Mesendoderm (in vitro differentiated cells): ENCODE measurements at regions not wholly inside any gene's neighbourhood (a gene's known extent, or its start where the extent isn't known, plus 50 kb on each side); places are given as distances from the start of the nearest gene placed in this dataset.

Experiments
- DNase-seq: peaks from one replicate; pipeline ENCODE4 v3.0.0; 2013
- H2AK5ac ChIP-seq: 2 replicates; pipeline ENCODE4 v1.6.1; 2013; ENCODE audit warnings: low read length, inconsistent platforms
- H2BK120ac ChIP-seq: 2 replicates; pipeline ENCODE4 v1.6.1; 2013; ENCODE audit warnings: low read depth, mild to moderate bottlenecking, low read length, moderate library complexity, mixed read lengths
- H2BK15ac ChIP-seq: replicated peaks from 2 replicates; pipeline ENCODE4 v1.6.1; 2013; ENCODE audit warnings: low read depth, mild to moderate bottlenecking, moderate library complexity
- H2BK5ac ChIP-seq: 2 replicates; pipeline ENCODE4 v1.6.1; 2013; ENCODE audit warnings: low read length, inconsistent platforms
- H3K18ac ChIP-seq: 2 replicates; pipeline ENCODE4 v1.6.1; 2013; ENCODE audit warnings: mild to moderate bottlenecking, low read length, mixed read lengths
- H3K23ac ChIP-seq: one replicate; pipeline ENCODE4 v1.6.1; 2013; ENCODE audit warnings: low read length
- H3K27ac ChIP-seq: 2 replicates; pipeline ENCODE4 v1.5.1; 2013; ENCODE audit warnings: low read depth, mild to moderate bottlenecking, inconsistent platforms, low read length, moderate library complexity
- H3K27me3 ChIP-seq: 2 replicates; pipeline ENCODE4 v1.6.1; 2013; ENCODE audit warnings: low read length, control low read depth, mild to moderate bottlenecking, inconsistent platforms; ENCODE audit not compliant: insufficient read depth, poor library complexity
- H3K36me3 ChIP-seq: 2 replicates; pipeline ENCODE4 v1.6.1; 2013; ENCODE audit warnings: low read length, inconsistent platforms; ENCODE audit not compliant: control insufficient read depth, insufficient read depth
- H3K4ac ChIP-seq: one replicate; pipeline ENCODE4 v1.6.1; 2013; ENCODE audit warnings: low read depth, mild to moderate bottlenecking, low read length, moderate library complexity
- H3K4me1 ChIP-seq: 2 replicates; pipeline ENCODE4 v1.6.1; 2013; ENCODE audit warnings: low read depth, low read length, inconsistent platforms; ENCODE audit not compliant: control insufficient read depth
- H3K4me2 ChIP-seq: 2 replicates; pipeline ENCODE4 v1.6.1; 2013; ENCODE audit warnings: low read length
- H3K4me3 ChIP-seq: 2 replicates; pipeline ENCODE4 v1.5.1; 2013; ENCODE audit warnings: mild to moderate bottlenecking, low read length
- H3K56ac ChIP-seq: one replicate; pipeline ENCODE4 v1.6.1; 2013; ENCODE audit warnings: low read length
- H3K79me1 ChIP-seq: 2 replicates; pipeline ENCODE4 v1.6.1; 2013; ENCODE audit warnings: low read length, inconsistent platforms
- H3K79me2 ChIP-seq: 2 replicates; pipeline ENCODE4 v1.6.1; 2013; ENCODE audit warnings: mild to moderate bottlenecking, low read length; ENCODE audit not compliant: control insufficient read depth, insufficient read depth
- H3K9ac ChIP-seq: 2 replicates; pipeline ENCODE4 v1.6.1; 2013; ENCODE audit warnings: low read length, inconsistent platforms
- H4K5ac ChIP-seq: one replicate; pipeline ENCODE4 v1.6.1; 2013; ENCODE audit warnings: low read length
- H4K8ac ChIP-seq: one replicate; pipeline ENCODE4 v1.6.1; 2013; ENCODE audit warnings: low read depth, mild to moderate bottlenecking, control low read depth, low read length, moderate library complexity
- WGBS: extraction: QIAGEN DNeasy Blood & Tissue Kit; methylation state at CpG from one replicate; pipeline ENCODE4 v1.1.7; 2013; ENCODE audit warnings: low lambda C conversion rate, missing lambda C conversion rate; ENCODE audit not compliant: insufficient coverage; ENCODE audit errors: extremely low coverage; 5-methylcytosine and 5-hydroxymethylcytosine counted together

- Histone ChIP-seq H2BK120ac (no peak overlapping the region), H4K5ac (no peak overlapping the region), H3K79me1 (no peaks in the 10 kb centered on the region), H3K23ac (no peak overlapping the region), H3K9ac (no peak overlapping the region), H3K18ac (no peak overlapping the region), H3K4ac (no peak overlapping the region), H2AK5ac (no peak overlapping the region), H2BK15ac (no peak overlapping the region), H3K4me2 (no peak overlapping the region), H2BK5ac (no peak overlapping the region), H3K4me3 (no peak overlapping the region), H3K36me3 (no peaks in the 10 kb centered on the region), H3K27ac (no peak overlapping the region), H3K79me2 (no peaks in the 10 kb centered on the region), H3K4me1 (no peaks in the 10 kb centered on the region), H4K8ac (no peak overlapping the region), H3K27me3 (peaks cover 6% of the 10 kb centered on the region), H3K56ac (no peak overlapping the region)
- DNase-seq = no peak
- no CpG with 5 or more reads among the region's 1 CpG for WGBS
Measured at GRCh38 chr5:42989190-42989589, 50.9 kb downstream of the ANXA2R start.

GRCh38 chr5:42988568-42988967 is 51.6 kb downstream of the ANXA2R start:
- Histone ChIP-seq H3K9ac (no peak overlapping the region), H3K4me2 (no peak overlapping the region)
- WGBS = no CpG with 5 or more reads among the region's 2 CpGs

GRCh38 chr5:42985129-42986037 is 54.7 kb downstream of the ANXA2R start:
- no peak overlapping the region for H3K27ac ChIP-seq
- DNase-seq = no peak
- no peaks in the 10 kb centered on the region for H3K79me1 ChIP-seq

More at GRCh38 chr5:42988568-42988967, 51.6 kb downstream of the ANXA2R start:
- H2BK15ac ChIP-seq = no peak overlapping the region
- no peak overlapping the region for H3K4ac ChIP-seq
- H3K18ac ChIP-seq = no peak overlapping the region
- H3K23ac ChIP-seq = no peak overlapping the region
- no peak overlapping the region for H3K56ac ChIP-seq
- H4K8ac ChIP-seq = no peak overlapping the region
- H3K4me3 ChIP-seq = no peak overlapping the region
- no peaks in the 10 kb centered on the region for H3K79me1 ChIP-seq
- DNase-seq = no peak
- H2AK5ac ChIP-seq = no peak overlapping the region
- peaks cover 3% of the 10 kb centered on the region for H3K27me3 ChIP-seq
- no peaks in the 10 kb centered on the region for H3K36me3 ChIP-seq
- H3K27ac ChIP-seq = no peak overlapping the region
- no peak overlapping the region for H2BK5ac ChIP-seq
- H3K4me1 ChIP-seq = no peaks in the 10 kb centered on the region
- no peak overlapping the region for H2BK120ac ChIP-seq
- H3K79me2 ChIP-seq = no peaks in the 10 kb centered on the region
- no peak overlapping the region for H4K5ac ChIP-seq

GRCh38 chr5:42984307-42984706 is 55.8 kb downstream of the ANXA2R start:
- Histone ChIP-seq H3K4me3 (no peak overlapping the region), H4K5ac (no peak overlapping the region), H2BK15ac (no peak overlapping the region), H4K8ac (no peak overlapping the region), H2BK120ac (no peak overlapping the region), H3K79me2 (no peaks in the 10 kb centered on the region), H3K36me3 (no peaks in the 10 kb centered on the region), H3K4ac (no peak overlapping the region), H3K9ac (no peak overlapping the region), H3K56ac (no peak overlapping the region), H2BK5ac (no peak overlapping the region), H3K18ac (no peak overlapping the region), H3K27me3 (no peaks in the 10 kb centered on the region), H3K27ac (no peak overlapping the region), H3K4me2 (no peak overlapping the region), H2AK5ac (no peak overlapping the region), H3K23ac (no peak overlapping the region), H3K79me1 (no peaks in the 10 kb centered on the region), H3K4me1 (no peaks in the 10 kb centered on the region)
- DNase-seq = no peak

More at GRCh38 chr5:42985129-42986037, 54.7 kb downstream of the ANXA2R start:
- no CpG with 5 or more reads among the region's 2 CpGs for WGBS
- Histone ChIP-seq H3K9ac (no peak overlapping the region), H3K36me3 (no peaks in the 10 kb centered on the region), H2BK120ac (no peak overlapping the region), H2BK5ac (no peak overlapping the region), H2AK5ac (no peak overlapping the region), H3K4me3 (no peak overlapping the region), H3K79me2 (no peaks in the 10 kb centered on the region), H3K56ac (no peak overlapping the region), H3K4me2 (no peak overlapping the region), H4K5ac (no peak overlapping the region), H2BK15ac (no peak overlapping the region), H3K4me1 (no peaks in the 10 kb centered on the region), H3K4ac (no peak overlapping the region), H4K8ac (no peak overlapping the region), H3K27me3 (no peaks in the 10 kb centered on the region), H3K23ac (no peak overlapping the region), H3K18ac (no peak overlapping the region)

GRCh38 chr5:42982107-42982622 is 58.0 kb downstream of the ANXA2R start:
- no peak overlapping the region for H2BK15ac ChIP-seq
- no peaks in the 10 kb centered on the region for H3K79me2 ChIP-seq
- H3K56ac ChIP-seq = no peak overlapping the region
- no peak overlapping the region for H2BK5ac ChIP-seq
- no peaks in the 10 kb centered on the region for H3K36me3 ChIP-seq
- no CpG with 5 or more reads among the region's 7 CpGs for WGBS
- no peaks in the 10 kb centered on the region for H3K4me1 ChIP-seq
- no peak overlapping the region for H3K4me3 ChIP-seq
- H4K5ac ChIP-seq = no peak overlapping the region
- H4K8ac ChIP-seq = no peak overlapping the region
- H3K4ac ChIP-seq = no peak overlapping the region
- H3K9ac ChIP-seq = no peak overlapping the region
- H3K18ac ChIP-seq = no peak overlapping the region
- H2AK5ac ChIP-seq = no peak overlapping the region
- peak; percentile 48 for DNase-seq
- H3K4me2 ChIP-seq = no peak overlapping the region
- H3K79me1 ChIP-seq = no peaks in the 10 kb centered on the region
- H3K23ac ChIP-seq = no peak overlapping the region
- H3K27me3 ChIP-seq = no peaks in the 10 kb centered on the region
- H3K27ac ChIP-seq = no peak overlapping the region
- H2BK120ac ChIP-seq = no peak overlapping the region
